Uterus (tissue), 3 donors: ENCODE measurements at regions not wholly inside any gene's neighbourhood (a gene's known extent, or its start where the extent isn't known, plus 50 kb on each side); places are given as distances from the start of the nearest gene placed in this dataset.
"Not testable (repeated sequence)": the region's sequence is repeated elsewhere in the genome, so short reads cannot be mapped to it uniquely, and the experiment has no call there.

ENCODE experiments used
- DNase-seq, 2 donors: peaks; one replicate each; pipeline ENCODE4 v3.0.0-alpha.2; 2019 to 2020
- H3K27ac ChIP-seq, 2 donors: fragments of 200-600 bp; sonication (generic); 1 replicate in 1 of 2; 2 replicates in 1 of 2; pipeline ENCODE4 v1.5.1; 2016 to 2018
- H3K27me3 ChIP-seq, 2 donors: fragments of 200-600 bp; sonication (generic); one replicate each; pipeline ENCODE4 v1.5.1; 2018 to 2019; ENCODE audit warnings: control low read depth in 1 of 2
- H3K36me3 ChIP-seq, 2 donors: fragments of 200-600 bp; sonication (generic); one replicate each; pipeline ENCODE4 v1.5.1; 2019; ENCODE audit warnings: control low read depth in 1 of 2
- H3K4me1 ChIP-seq, 2 donors: fragments of 200-600 bp; sonication (generic); one replicate each; pipeline ENCODE4 v1.5.1; 2018 to 2019; ENCODE audit warnings: control low read depth in 1 of 2
- H3K4me3 ChIP-seq, 2 donors: fragments of 200-600 bp; sonication (generic); 1 replicate in 1 of 2; 2 replicates in 1 of 2; pipeline ENCODE4 v1.5.1; 2018 to 2019; ENCODE audit warnings: mild to moderate bottlenecking in 1 of 2
- H3K9me3 ChIP-seq, 2 donors: fragments of 200-600 bp; sonication (generic); one replicate each; pipeline ENCODE4 v1.5.1; 2019; ENCODE audit warnings: control low read depth in 1 of 2
- intact Hi-C: fragments of 100-400 bp; cut with DNase I; formaldehyde crosslinking; loops from one replicate; pipeline ENCODE4 v1.15.1; 2023; ENCODE audit warnings: low total_unique reads
- donor health status: DM: yes; HTN: yes; CAD: no.

DNA sequence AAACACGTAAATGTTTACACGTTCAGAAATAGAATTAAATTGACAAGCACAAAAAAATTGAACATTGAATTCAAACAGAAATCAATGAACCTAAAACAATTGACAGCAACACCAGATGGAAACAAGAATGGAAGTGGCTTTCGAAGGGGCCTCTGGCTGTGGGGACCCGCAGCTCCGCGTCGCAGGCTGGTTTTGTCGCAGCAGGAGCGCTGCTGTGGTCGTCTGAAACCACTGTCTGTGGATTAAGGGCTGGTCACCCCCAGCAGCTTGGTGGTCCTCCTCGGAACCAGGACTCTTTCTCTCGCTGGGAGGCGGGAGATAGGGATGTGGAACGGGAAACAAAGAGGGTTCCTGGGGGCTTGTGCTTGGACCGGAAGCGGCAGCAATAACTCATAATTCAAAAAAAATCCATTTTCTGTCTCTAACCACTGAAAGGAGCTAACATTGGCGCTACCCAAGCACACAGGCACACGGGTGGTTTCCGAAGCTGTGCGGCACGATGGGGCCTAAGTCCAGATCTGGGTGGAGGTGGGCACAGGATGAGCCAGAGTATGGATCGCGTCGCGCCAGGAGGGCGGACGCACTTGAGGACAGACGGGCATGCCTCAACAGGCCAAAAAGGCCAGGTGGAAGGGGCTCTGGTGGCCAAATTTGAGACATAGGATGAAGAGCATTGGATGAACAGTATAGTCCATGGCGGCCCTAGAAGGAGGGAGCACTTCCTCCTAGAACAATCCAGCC lies 346.0 kb downstream of the CNTNAP3B start:
- intact Hi-C loops, H3K4me1 ChIP-seq, H3K4me3 ChIP-seq, H3K27ac ChIP-seq, H3K9me3 ChIP-seq, H3K36me3 ChIP-seq, DNase-seq, H3K27me3 ChIP-seq: not testable (repeated sequence)

DNA sequence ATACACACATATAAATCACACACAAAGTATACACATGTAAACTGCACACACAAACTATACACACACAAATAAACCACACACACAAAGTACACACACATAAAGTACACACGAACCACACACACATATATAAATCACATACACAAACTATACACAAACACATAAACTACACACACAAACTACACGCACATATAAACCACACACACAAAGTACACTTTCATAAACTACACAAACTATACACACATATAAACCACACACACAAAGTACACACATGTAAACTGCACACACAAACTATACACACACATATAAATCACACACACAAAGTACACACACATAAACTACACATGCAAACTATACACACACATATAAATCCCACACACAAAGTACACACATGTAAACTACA lies 347.3 kb downstream of the CNTNAP3B start:
- H3K4me1 ChIP-seq, H3K27ac ChIP-seq, H3K9me3 ChIP-seq, H3K27me3 ChIP-seq, intact Hi-C loops, DNase-seq, H3K4me3 ChIP-seq, H3K36me3 ChIP-seq: not testable (repeated sequence)

DNA sequence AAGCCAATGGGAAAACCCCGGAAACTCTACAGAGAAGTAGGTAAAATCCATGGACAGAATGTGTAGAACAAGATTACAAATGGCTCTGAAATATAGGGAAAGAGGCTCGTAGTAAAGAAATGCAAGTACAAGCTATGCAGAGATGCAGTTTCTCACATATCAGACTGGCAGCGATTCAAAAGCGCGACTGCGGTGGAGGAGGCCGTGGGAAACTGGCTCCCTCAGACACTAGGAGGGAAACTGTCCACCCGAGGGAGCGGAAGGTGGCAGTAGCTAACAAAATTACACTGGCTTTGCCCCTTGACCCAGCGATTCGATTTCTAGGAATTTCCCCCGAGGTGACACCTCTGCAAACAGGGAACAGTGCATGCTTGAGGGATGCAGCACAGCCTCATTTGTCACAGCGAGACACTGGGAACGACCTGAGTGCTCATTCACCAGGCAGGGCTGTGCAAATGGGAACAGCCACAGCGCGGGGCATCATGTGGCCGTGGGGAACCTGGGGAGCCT lies 349.3 kb downstream of the CNTNAP3B start:
- H3K9me3 ChIP-seq, H3K4me1 ChIP-seq, DNase-seq, H3K4me3 ChIP-seq, H3K27me3 ChIP-seq, H3K27ac ChIP-seq, intact Hi-C loops, H3K36me3 ChIP-seq: not testable (repeated sequence)

DNA sequence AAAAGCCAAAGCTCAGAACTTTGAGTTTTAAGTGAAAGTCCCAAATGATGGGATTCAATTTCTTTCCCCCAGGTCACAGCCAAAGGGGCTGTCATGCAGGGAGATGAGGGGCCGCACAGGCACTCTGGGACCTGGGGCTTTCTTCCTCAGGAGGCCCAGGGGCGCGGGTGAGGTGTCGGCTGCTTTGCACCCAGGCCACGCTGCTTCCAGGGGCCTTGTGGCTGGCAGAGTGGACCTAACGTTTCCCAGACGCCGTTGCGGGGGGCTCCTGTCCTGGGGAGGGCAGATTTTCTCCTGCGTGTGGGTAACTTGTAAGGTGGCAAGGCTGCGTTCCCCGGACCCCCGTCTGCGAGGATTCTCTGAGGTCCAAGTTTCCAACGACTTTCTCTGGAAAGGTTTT lies 350.0 kb downstream of the CNTNAP3B start:
- H3K4me1 ChIP-seq, DNase-seq, H3K36me3 ChIP-seq, H3K27me3 ChIP-seq, H3K27ac ChIP-seq, H3K4me3 ChIP-seq, H3K9me3 ChIP-seq, intact Hi-C loops: not testable (repeated sequence)

GRCh38 chr9:41778535-41779071 lies 350.6 kb downstream of the CNTNAP3B start:
- H3K9me3 ChIP-seq, H3K4me1 ChIP-seq, H3K4me3 ChIP-seq, H3K27me3 ChIP-seq, H3K36me3 ChIP-seq, H3K27ac ChIP-seq, DNase-seq, intact Hi-C loops: not testable (repeated sequence)

- H3K4me1 ChIP-seq, H3K36me3 ChIP-seq, H3K4me3 ChIP-seq, intact Hi-C loops, H3K27ac ChIP-seq, DNase-seq, H3K9me3 ChIP-seq, H3K27me3 ChIP-seq: not testable (repeated sequence)
Measured at GRCh38 chr9:41777536-41777935, 351.7 kb downstream of the CNTNAP3B start.

GRCh38 chr9:41772541-41772940 lies 356.7 kb downstream of the CNTNAP3B start:
- H3K9me3 ChIP-seq, result not testable (repeated sequence)

GRCh38 chr9:41771693-41772092 lies 357.5 kb downstream of the CNTNAP3B start:
- H3K4me1 ChIP-seq, H3K9me3 ChIP-seq, H3K36me3 ChIP-seq, H3K4me3 ChIP-seq, H3K27ac ChIP-seq, H3K27me3 ChIP-seq, DNase-seq, intact Hi-C loops: not testable (repeated sequence)

More at GRCh38 chr9:41772541-41772940, 356.7 kb downstream of the CNTNAP3B start:
- intact Hi-C loops, H3K4me1 ChIP-seq, DNase-seq, H3K36me3 ChIP-seq, H3K27ac ChIP-seq, H3K4me3 ChIP-seq, H3K27me3 ChIP-seq: not testable (repeated sequence)

- DNase-seq, H3K27me3 ChIP-seq, H3K4me3 ChIP-seq, H3K4me1 ChIP-seq, intact Hi-C loops, H3K9me3 ChIP-seq, H3K36me3 ChIP-seq, H3K27ac ChIP-seq: not testable (repeated sequence)
Measured at GRCh38 chr9:41754822-41755221, 374.4 kb downstream of the CNTNAP3B start.

GRCh38 chr9:41754403-41754802 lies 374.8 kb downstream of the CNTNAP3B start:
- DNase-seq, intact Hi-C loops, H3K36me3 ChIP-seq, H3K4me1 ChIP-seq, H3K27ac ChIP-seq, H3K4me3 ChIP-seq, H3K9me3 ChIP-seq, H3K27me3 ChIP-seq: not testable (repeated sequence)

- H3K9me3 ChIP-seq, H3K4me3 ChIP-seq, H3K27me3 ChIP-seq, H3K27ac ChIP-seq, H3K4me1 ChIP-seq, H3K36me3 ChIP-seq, intact Hi-C loops, DNase-seq: not testable (repeated sequence)
Measured at GRCh38 chr9:41741897-41742296, 387.3 kb downstream of the CNTNAP3B start.

- H3K27ac ChIP-seq, H3K4me3 ChIP-seq, intact Hi-C loops, H3K9me3 ChIP-seq, H3K36me3 ChIP-seq, H3K27me3 ChIP-seq, H3K4me1 ChIP-seq: not testable (repeated sequence)
- DNase-seq, result peak in 1 of 2 donors; percentile 54
Measured at GRCh38 chr9:41741173-41741572, 388.1 kb downstream of the CNTNAP3B start.

GRCh38 chr9:41738681-41739080 lies 390.5 kb downstream of the CNTNAP3B start:
- DNase-seq, H3K36me3 ChIP-seq, H3K27ac ChIP-seq, H3K4me1 ChIP-seq, H3K9me3 ChIP-seq, H3K4me3 ChIP-seq, intact Hi-C loops, H3K27me3 ChIP-seq: not testable (repeated sequence)

DNA sequence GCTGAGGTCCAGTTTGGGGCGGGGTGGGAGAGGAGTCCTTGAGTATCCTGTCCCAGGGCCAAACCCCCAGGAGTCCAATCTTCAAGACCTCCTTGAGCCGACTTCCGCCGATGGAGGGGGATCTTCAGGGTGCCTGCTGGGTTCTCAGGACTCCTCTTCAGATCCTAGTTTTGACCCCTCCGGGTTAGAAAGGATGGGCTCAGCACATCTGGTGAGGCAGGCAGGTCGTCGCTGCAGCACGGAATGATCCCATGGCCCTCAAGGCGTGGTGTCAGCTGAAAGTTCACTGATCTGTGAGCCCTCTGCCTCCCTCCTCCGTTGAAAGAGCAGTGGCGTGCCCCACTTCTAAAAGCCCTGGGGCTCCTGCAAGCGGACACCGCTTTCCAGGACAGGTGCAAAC lies 430.0 kb downstream of the CNTNAP3B start:
- DNase-seq, H3K9me3 ChIP-seq, intact Hi-C loops, H3K27me3 ChIP-seq, H3K36me3 ChIP-seq, H3K4me1 ChIP-seq, H3K27ac ChIP-seq, H3K4me3 ChIP-seq: not testable (repeated sequence)
